HCT116 (cell line): ENCODE measurements at regions not wholly inside any gene's neighbourhood (a gene's known extent, or its start where the extent isn't known, plus 50 kb on each side); places are given as distances from the start of the nearest gene placed in this dataset.

Source experiments
- CTCF ChIP-seq, 3 experiments: fragments of 200-600 bp in 1 of 3; sonication (generic) in 1 of 3; IDR thresholded peaks in 2 of 3; conservative IDR thresholded peaks in 1 of 3; 2 replicates each; pipeline ENCODE4 v1.5.1; 2012 to 2017; ENCODE audit warnings: low read depth in 2 of 3, low read length in 2 of 3, antibody characterized with exemption in 1 of 3, borderline replicate concordance in 1 of 3, control low read depth in 1 of 3, mild to moderate bottlenecking in 1 of 3, mixed read lengths in 1 of 3, mixed run types in 1 of 3, moderate library complexity in 1 of 3; ENCODE audit not compliant: insufficient read depth in 1 of 3
- EZH2 ChIP-seq: fragments of 200-600 bp; sonication (generic); IDR thresholded peaks from 2 replicates; pipeline ENCODE4 v1.6.1; 2017; ENCODE audit warnings: antibody characterized with exemption, mixed run types
- EZH2phosphoT487 ChIP-seq: fragments of 200-600 bp; IDR thresholded peaks from 2 replicates; pipeline ENCODE4 v1.6.1; 2018; ENCODE audit warnings: antibody characterized with exemption, borderline replicate concordance
- MAX ChIP-seq: IDR thresholded peaks from 2 replicates; pipeline ENCODE4 v1.6.1; 2012
- POLR2A ChIP-seq: IDR thresholded peaks from 2 replicates; pipeline ENCODE4 v1.7.0; 2011; ENCODE audit warnings: borderline replicate concordance; ENCODE audit not compliant: insufficient read depth, insufficient read length; ENCODE audit errors: extremely low read depth
- POLR2AphosphoS5 ChIP-seq: IDR thresholded peaks from 2 replicates; pipeline ENCODE4 v1.6.1; 2011; ENCODE audit warnings: mild to moderate bottlenecking, low read depth, low read length, moderate library complexity
- SIN3A ChIP-seq: IDR thresholded peaks from 2 replicates; pipeline ENCODE4 v1.6.1; 2012; ENCODE audit warnings: low read depth
- YY1 ChIP-seq: IDR thresholded peaks from 2 replicates; pipeline ENCODE4 v1.6.1; 2011; ENCODE audit warnings: low read length, low read depth, moderate library complexity, mild to moderate bottlenecking; ENCODE audit not compliant: insufficient replicate concordance; ENCODE audit errors: extremely low read depth

- TF ChIP-seq MAX, result no peak
- no peak for TF ChIP-seq CTCF (IDR thresholded peaks at IDR 0.05 in 2 of 3, conservative IDR thresholded peaks at IDR 0.05 in 1 of 3; ENCODE audit: borderline replicate concordance in 1 of 3, insufficient read depth in 1 of 3, low read depth in 2 of 3, low read length in 2 of 3)
- TF ChIP-seq EZH2phosphoT487, result no peak
- no peak for TF ChIP-seq POLR2A
- no peak for TF ChIP-seq EZH2
- TF ChIP-seq POLR2AphosphoS5, result no peak
- no peak for TF ChIP-seq YY1
- TF ChIP-seq SIN3A, result no peak
These were observed 76.6 kb upstream of the KLF13 start for GRCh38 chr15:31250033-31250432.
